NCI-H82 (cell line): ENCODE measurements at regions not wholly inside any gene's neighbourhood (a gene's known extent, or its start where the extent isn't known, plus 50 kb on each side); places are given as distances from the start of the nearest gene placed in this dataset.
"Not testable (repeated sequence)": the region's sequence is repeated elsewhere in the genome, so short reads cannot be mapped to it uniquely, and the experiment has no call there.

ENCODE experiments used
- DNase-seq: peaks from one replicate; lab custom pipeline; 2025; lab: John Stamatoyannopoulos, UW

DNA sequence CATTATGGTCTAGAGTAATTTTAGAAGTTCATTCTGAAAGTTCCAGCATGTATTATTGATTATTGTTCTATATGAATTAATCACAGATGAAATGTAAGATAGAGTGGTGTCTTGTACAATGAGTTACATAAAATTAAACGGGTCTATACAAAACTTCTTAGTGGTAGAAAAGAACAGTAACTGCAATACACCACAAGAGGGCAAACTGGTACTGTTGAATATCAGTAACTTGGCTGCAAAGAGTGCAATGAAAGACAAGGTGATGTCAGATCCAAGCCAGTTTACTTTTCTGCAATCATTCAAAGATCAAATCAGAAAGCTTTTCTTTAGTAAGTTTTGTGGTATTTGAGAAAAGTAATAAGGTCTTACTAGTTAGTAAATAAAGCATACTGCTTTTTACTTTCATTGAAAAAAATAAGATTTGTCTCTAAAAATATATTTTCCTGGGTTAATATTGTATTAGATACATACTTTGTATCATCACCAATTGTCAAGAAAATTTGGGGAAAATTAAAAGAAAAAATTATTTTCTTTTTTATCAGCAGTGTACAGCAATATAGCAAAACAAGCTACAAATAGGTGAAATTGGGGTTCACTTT is 66.4 kb upstream of the BTG3 start:
- DNase-seq = peak; percentile 85

GRCh38 chr21:17676930-17677329 is 64.2 kb upstream of the BTG3 start:
- not testable (repeated sequence) for DNase-seq

GRCh38 chr21:17674106-17674505 is 61.4 kb upstream of the BTG3 start:
- no peak for DNase-seq

GRCh38 chr21:17673261-17674020 is 60.7 kb upstream of the BTG3 start:
- DNase-seq = no peak

DNA sequence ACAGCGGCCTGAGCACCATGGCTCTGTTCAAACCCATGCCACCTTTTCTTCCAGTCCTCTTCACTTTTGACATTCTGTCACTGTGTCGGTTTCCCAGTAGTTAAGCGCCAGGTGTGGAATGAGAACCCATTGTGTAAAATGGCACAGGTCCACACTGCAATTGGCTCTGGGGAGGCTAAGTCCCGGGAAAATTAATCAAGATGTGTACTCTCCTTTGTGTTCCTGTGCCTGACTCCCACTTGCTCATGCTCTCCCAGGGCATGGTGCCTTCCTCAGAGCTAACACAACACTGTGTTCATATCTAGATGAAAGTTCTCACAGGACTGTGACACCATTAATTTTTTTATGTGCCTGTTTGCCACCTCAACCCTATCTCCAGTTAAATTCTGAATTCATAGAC is 59.0 kb upstream of the BTG3 start:
- no peak for DNase-seq

DNA sequence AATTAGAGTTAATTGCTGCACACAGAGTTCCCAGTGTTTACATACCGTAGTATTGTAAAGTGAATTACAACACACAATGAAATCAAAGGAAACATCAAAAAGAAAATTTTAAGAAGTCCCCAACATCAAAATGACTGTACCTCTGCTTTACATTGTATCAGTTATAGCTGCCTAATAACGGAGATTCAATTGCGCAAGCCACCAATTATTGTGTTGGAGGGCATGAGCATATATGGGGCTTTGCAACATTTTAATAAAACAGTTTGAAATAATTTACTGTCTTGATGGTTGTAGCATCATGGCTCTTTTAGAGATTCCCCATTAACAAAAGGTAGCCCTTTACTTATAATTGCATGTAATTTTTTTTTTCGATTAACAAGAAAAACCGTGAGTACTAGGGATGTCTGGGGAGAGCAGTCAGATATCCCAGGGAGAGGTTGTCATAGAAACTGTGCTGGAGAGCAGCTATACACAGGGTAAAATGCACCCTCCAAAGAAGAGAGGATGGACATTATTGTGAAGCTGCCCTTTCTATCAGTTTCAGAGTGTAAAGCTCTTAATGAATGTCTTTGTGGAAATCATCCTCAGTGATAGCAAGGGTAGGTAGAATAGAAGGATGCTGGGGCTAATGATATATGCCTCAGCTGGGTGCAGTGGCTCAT is 55.9 kb upstream of the BTG3 start:
- no peak for DNase-seq

GRCh38 chr21:17667256-17667655 is 54.6 kb upstream of the BTG3 start:
- no peak for DNase-seq
